CD4-positive, alpha-beta T cell treated with Interleukin-21 for 1 hour (primary cell): ENCODE measurements at regions not wholly inside any gene's neighbourhood (a gene's known extent, or its start where the extent isn't known, plus 50 kb on each side); places are given as distances from the start of the nearest gene placed in this dataset.

ENCODE experiments used
- DNase-seq: peaks from one replicate; pipeline ENCODE4 v3.0.0-alpha.2; 2020

- DNase-seq, result no peak
Observed at GRCh38 chr1:23639460-23640095, 52.0 kb upstream of the RPL11 start.

- no peak for DNase-seq
Observed at GRCh38 chr1:23638786-23639241, 52.8 kb upstream of the RPL11 start.

- no peak for DNase-seq
Observed at GRCh38 chr1:23638188-23638619, 53.4 kb upstream of the RPL11 start.

GRCh38 chr1:23636009-23636408, 55.6 kb upstream of the RPL11 start:
- DNase-seq, result no peak

GRCh38 chr1:23634840-23635651, 56.6 kb upstream of the RPL11 start:
- DNase-seq, result peak; percentile 83

- DNase-seq, result no peak
Observed at GRCh38 chr1:23634518-23634839, 57.1 kb upstream of the RPL11 start.

- no peak for DNase-seq
Observed at GRCh38 chr1:23632479-23633160, 59.0 kb upstream of the RPL11 start.

- DNase-seq, result no peak
Observed at GRCh38 chr1:23629708-23630290, 61.8 kb upstream of the RPL11 start.

GRCh38 chr1:23628951-23629387, 62.6 kb upstream of the RPL11 start:
- no peak for DNase-seq

GRCh38 chr1:23627069-23627735, 64.4 kb upstream of the RPL11 start:
- peak; percentile 38 for DNase-seq

GRCh38 chr1:23625929-23626535, 65.6 kb upstream of the RPL11 start:
- DNase-seq, result no peak

- no peak for DNase-seq
Observed at GRCh38 chr1:23625459-23625858, 66.1 kb upstream of the RPL11 start.

GRCh38 chr1:23624440-23624839, 65.1 kb upstream of the ID3 start:
- no peak for DNase-seq

GRCh38 chr1:23622284-23622683, 63.0 kb upstream of the ID3 start:
- DNase-seq, result no peak

GRCh38 chr1:23620605-23621004, 61.3 kb upstream of the ID3 start:
- no peak for DNase-seq

- peak; percentile 89 for DNase-seq
Observed at GRCh38 chr1:23619299-23620188, 60.2 kb upstream of the ID3 start.

GRCh38 chr1:23618586-23619083, 59.3 kb upstream of the ID3 start:
- DNase-seq, result no peak

- DNase-seq, result no peak
Observed at GRCh38 chr1:23617084-23617521, 57.8 kb upstream of the ID3 start.

- DNase-seq, result no peak
Observed at GRCh38 chr1:23616292-23616824, 57.1 kb upstream of the ID3 start.

- DNase-seq, result no peak
Observed at GRCh38 chr1:23615852-23616251, 56.6 kb upstream of the ID3 start.

GRCh38 chr1:23615423-23615822, 56.1 kb upstream of the ID3 start:
- no peak for DNase-seq
